Osteocyte (in vitro differentiated cells): ENCODE measurements at regions not wholly inside any gene's neighbourhood (a gene's known extent, or its start where the extent isn't known, plus 50 kb on each side); places are given as distances from the start of the nearest gene placed in this dataset.

ENCODE experiments used
- DNase-seq: peaks from one replicate; pipeline ENCODE4 v3.0.0; 2021; ENCODE audit warnings: mixed read lengths; ENCODE audit not compliant: unreplicated experiment; ENCODE audit errors: extremely low spot score
- H3K27ac Mint-ChIP-seq: one replicate; pipeline ENCODE4 v1.8.0; 2021; ENCODE audit warnings: mild to moderate bottlenecking, mixed read lengths; ENCODE audit not compliant: unreplicated experiment
- H3K27me3 Mint-ChIP-seq: one replicate; pipeline ENCODE4 v1.8.0; 2021; ENCODE audit warnings: mixed read lengths; ENCODE audit not compliant: unreplicated experiment
- H3K36me3 Mint-ChIP-seq: one replicate; pipeline ENCODE4 v1.8.0; 2021; ENCODE audit warnings: mixed read lengths; ENCODE audit not compliant: unreplicated experiment
- H3K4me1 Mint-ChIP-seq: one replicate; pipeline ENCODE4 v1.8.0; 2021; ENCODE audit warnings: mixed read lengths; ENCODE audit not compliant: unreplicated experiment
- H3K4me3 Mint-ChIP-seq: one replicate; pipeline ENCODE4 v1.8.0; 2021; ENCODE audit warnings: mild to moderate bottlenecking, moderate library complexity, mixed read lengths; ENCODE audit not compliant: unreplicated experiment
- H3K9me3 Mint-ChIP-seq: one replicate; pipeline ENCODE4 v1.8.0; 2021; ENCODE audit warnings: mixed read lengths; ENCODE audit not compliant: unreplicated experiment
- CTCF ChIP-seq: fragments of 200-600 bp; sonication (generic); IDR thresholded peaks from 2 replicates; pipeline ENCODE4 v1.5.0; 2021; ENCODE audit warnings: antibody characterized with exemption, mild to moderate bottlenecking, moderate library complexity

- Mint-ChIP-seq H3K4me1 (no peaks in the 10 kb centered on the region), H3K27me3 (no peaks in the 10 kb centered on the region), H3K36me3 (no peaks in the 10 kb centered on the region), H3K27ac (no peak overlapping the region), H3K4me3 (no peak overlapping the region), H3K9me3 (peaks cover 4% of the 10 kb centered on the region)
- no peak for TF ChIP-seq CTCF
- DNase-seq: no peak
Observed at GRCh38 chr6:62466607-62467006, 180.6 kb upstream of the KHDRBS2 start.

GRCh38 chr6:62465206-62465605, 179.2 kb upstream of the KHDRBS2 start:
- no peak for TF ChIP-seq CTCF
- no peak for DNase-seq
- Mint-ChIP-seq H3K9me3 (peaks cover 4% of the 10 kb centered on the region), H3K27ac (no peak overlapping the region), H3K4me3 (no peak overlapping the region), H3K27me3 (no peaks in the 10 kb centered on the region), H3K4me1 (no peaks in the 10 kb centered on the region), H3K36me3 (no peaks in the 10 kb centered on the region)

GRCh38 chr6:62452586-62452985, 166.6 kb upstream of the KHDRBS2 start:
- TF ChIP-seq CTCF: no peak
- Mint-ChIP-seq H3K27ac (no peak overlapping the region), H3K27me3 (no peaks in the 10 kb centered on the region), H3K9me3 (peaks cover 13% of the 10 kb centered on the region), H3K4me3 (no peak overlapping the region), H3K36me3 (no peaks in the 10 kb centered on the region), H3K4me1 (no peaks in the 10 kb centered on the region)
- DNase-seq: no peak

GRCh38 chr6:62446647-62447316, 160.8 kb upstream of the KHDRBS2 start:
- Mint-ChIP-seq H3K27me3 (no peaks in the 10 kb centered on the region), H3K27ac (no peak overlapping the region), H3K36me3 (no peaks in the 10 kb centered on the region), H3K4me1 (no peaks in the 10 kb centered on the region), H3K9me3 (peaks cover 11% of the 10 kb centered on the region), H3K4me3 (no peak overlapping the region)
- DNase-seq: no peak
- TF ChIP-seq CTCF: no peak

GRCh38 chr6:62445521-62445920, 159.5 kb upstream of the KHDRBS2 start:
- no peaks in the 10 kb centered on the region for H3K27me3 Mint-ChIP-seq
- no peak overlapping the region for H3K27ac Mint-ChIP-seq
- peak; percentile 76 for DNase-seq
- no peak overlapping the region for H3K4me3 Mint-ChIP-seq
- peaks cover 11% of the 10 kb centered on the region for H3K9me3 Mint-ChIP-seq
- H3K4me1 Mint-ChIP-seq: no peaks in the 10 kb centered on the region
- TF ChIP-seq CTCF: no peak
- H3K36me3 Mint-ChIP-seq: no peaks in the 10 kb centered on the region
